ENCODE measurements at regions not wholly inside any gene's neighbourhood (a gene's known extent, or its start where the extent isn't known, plus 50 kb on each side); places are given as distances from the start of the nearest gene placed in this dataset.

GRCh38 chr13:58081301-58081820, 449.8 kb downstream of the PCDH17 start:
- TF ChIP-seq POLR2AphosphoS5 (IDR thresholded peaks at IDR 0.05) (no peak), EP300 (IDR thresholded peaks at IDR 0.05) (no peak), POLR2A (IDR thresholded peaks at IDR 0.05) (no peak)

Data from sigmoid colon (tissue), 4 donors.